ENCODE measurements at regions not wholly inside any gene's neighbourhood (a gene's known extent, or its start where the extent isn't known, plus 50 kb on each side); places are given as distances from the start of the nearest gene placed in this dataset.
"Not testable (repeated sequence)": the region's sequence is repeated elsewhere in the genome, so short reads cannot be mapped to it uniquely, and the experiment has no call there.

- DNase-seq = no peak
Observed at GRCh38 chrX:1140236-1140681, 72.2 kb downstream of the CRLF2 start.

- no peak for DNase-seq
Observed at GRCh38 chrX:1139185-1139500, 73.3 kb downstream of the CRLF2 start.

DNA sequence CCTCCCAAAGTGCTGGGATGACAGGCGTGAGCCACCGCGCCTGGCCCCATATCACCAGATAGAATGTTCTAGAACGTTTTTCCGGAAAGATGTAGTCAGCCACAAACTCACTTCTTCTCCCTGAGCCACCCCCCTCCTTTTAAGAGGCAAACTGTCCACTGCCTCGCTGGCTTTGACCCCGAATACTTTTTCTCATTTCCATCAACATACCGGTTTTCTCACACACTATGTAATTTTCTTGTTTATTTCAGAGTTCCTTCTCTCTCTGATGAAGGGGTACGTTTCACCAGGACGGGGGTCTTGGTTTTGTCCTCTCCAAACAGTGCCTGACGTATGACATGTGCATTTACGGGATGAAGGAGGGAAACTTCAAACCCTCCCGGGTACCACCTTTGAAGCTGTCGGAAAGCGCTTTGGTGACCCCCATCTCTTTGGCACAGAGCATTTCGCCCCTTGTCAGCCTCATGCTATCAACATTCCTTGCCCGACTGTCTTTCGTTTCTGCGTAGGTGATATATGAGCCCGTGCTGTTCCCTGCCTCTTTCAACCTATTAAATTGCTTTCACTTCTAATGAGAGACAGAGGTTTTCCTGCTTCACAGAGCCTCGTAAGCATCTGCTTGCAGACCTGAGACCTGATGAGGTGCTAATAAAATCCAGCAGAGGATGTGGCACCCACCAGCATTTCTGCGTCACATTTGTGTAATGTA lies 73.8 kb downstream of the CRLF2 start:
- DNase-seq = no peak

DNA sequence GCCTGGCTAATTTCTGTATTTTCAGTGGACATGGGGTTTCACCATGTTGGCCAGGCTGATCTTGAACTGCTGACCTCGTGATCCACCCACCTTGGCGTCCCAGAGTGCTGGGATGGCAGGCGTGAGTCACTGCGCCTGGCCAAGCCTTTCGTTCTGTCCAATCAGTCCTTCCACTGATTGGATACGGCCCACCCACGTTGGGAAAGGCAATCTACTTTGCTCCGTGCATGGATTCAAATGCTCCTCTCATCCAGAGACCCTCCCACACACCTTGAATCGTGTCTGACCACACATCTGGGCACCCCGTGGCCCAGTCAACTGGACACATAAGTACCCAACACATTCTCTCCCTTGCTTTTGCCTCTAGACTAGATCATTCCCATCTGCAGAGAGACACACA lies 74.9 kb downstream of the CRLF2 start:
- DNase-seq = no peak

GRCh38 chrX:1136582-1136981 lies 75.9 kb downstream of the CRLF2 start:
- DNase-seq = not testable (repeated sequence)

DNA sequence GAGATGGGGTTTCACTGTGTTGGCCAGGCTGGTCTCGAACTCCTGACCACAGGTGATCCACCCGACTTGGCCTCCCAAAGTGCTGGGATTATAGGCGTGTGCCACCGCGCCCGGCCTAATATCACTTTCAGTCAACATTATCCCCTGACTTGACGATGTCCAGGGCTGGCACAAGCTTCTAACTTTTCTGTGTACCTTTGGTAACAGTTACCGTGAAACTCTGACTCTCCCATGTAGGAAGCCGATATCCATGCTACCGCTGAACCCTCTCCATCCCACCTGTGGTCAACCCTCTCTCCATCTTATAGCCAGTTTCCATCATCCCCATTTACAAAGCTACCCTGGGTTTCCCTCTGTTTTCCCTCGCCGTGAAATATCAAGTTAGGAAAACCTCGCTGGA lies 77.5 kb downstream of the CRLF2 start:
- DNase-seq = no peak

DNA sequence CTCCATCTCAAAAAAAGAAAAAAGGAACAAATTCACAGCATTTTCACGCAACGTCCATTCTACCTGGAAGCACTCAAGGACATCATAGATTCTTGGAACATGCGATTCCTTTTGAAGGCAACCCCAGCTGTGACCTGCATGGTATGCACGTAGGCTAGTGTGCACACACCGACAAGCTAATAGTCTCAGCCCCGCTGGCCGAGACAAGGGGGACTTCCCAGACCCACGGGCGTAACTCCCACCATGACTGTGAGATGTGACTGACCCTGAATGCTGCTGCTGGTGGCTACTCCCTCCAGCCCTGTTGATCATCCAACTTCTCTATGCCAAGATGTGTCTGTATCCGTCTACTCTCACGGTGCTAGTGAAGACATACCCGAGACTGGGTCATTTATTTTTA lies 78.3 kb downstream of the CRLF2 start:
- no peak for DNase-seq

GRCh38 chrX:1126738-1127137 lies 85.7 kb downstream of the CRLF2 start:
- no peak for DNase-seq

DNA sequence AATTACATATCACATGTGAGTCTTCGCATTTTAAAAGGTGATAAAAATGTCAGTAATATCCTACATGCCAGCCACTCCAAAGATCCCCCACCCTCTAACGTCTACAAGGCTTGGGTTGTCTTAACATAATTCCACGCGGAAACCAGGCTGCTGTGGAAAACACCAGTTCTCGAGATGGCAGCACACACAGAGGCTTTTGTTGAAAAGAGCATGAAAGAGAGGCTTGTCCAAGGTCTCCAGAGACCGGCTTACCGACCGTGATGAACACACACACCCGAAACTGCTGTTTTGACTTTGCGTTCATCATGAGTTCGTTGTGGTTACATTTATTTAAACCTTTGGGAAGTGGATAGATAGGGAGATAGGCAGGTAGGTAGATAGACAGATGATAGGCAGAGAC lies 87.9 kb downstream of the CRLF2 start:
- no peak for DNase-seq

DNA sequence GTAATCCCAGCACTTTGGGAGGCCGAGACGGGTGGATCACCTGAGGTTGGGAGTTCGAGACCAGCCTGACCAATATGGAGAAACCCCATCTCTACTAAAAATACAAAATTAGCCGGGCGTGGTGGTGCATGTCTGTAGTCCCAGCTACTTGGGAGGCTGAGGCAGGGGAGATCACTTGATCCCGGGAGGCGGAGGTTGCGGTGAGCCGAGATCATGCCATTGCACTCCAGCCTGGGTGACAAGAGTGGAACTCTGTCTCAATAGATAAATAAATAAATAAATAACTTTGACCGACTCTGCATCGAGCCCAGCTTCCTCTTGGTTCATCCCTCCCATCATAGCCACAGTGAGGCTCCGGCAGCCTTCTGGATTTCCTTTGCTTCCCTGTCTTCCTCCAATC lies 89.6 kb downstream of the CRLF2 start:
- DNase-seq = not testable (repeated sequence)

GRCh38 chrX:1119275-1119674 lies 93.2 kb downstream of the CRLF2 start:
- DNase-seq = no peak

GRCh38 chrX:1118572-1119199 lies 93.8 kb downstream of the CRLF2 start:
- no peak for DNase-seq

GRCh38 chrX:1115411-1115810 lies 97.0 kb downstream of the CRLF2 start:
- not testable (repeated sequence) for DNase-seq

GRCh38 chrX:1112321-1112720 lies 100.1 kb downstream of the CRLF2 start:
- no peak for DNase-seq

GRCh38 chrX:1111601-1112300 lies 100.7 kb downstream of the CRLF2 start:
- DNase-seq = no peak

DNA sequence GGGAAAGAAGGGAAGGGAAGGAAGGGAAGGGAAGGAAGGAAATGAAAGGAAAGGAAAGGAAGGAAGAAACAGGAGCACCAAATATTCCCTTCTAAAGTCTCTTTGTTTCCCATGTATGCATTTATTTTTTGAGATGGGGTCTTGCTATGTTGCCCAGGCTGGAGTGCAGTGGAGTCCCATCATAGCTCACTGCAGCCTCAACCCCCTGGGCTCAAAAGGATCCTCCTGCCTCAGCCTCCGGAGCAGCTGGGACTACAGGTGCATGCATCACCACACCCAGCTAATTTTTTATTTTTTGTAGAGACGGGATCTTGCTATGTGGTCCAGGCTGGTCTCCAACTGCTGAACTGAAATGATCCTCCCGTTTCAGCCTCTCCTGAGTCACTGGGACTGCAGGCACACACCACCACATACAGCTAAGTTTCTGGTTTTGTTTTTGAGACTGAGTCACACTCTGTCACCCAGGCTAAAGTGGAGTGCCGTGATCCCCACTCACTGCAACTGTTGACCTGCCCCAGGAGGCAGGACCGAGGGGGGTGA lies 102.8 kb downstream of the CRLF2 start:
- no peak for DNase-seq

- DNase-seq = no peak
Observed at GRCh38 chrX:1108501-1109445, 103.7 kb downstream of the CRLF2 start.

- no peak for DNase-seq
Observed at GRCh38 chrX:1106478-1107210, 105.8 kb downstream of the CRLF2 start.

DNA sequence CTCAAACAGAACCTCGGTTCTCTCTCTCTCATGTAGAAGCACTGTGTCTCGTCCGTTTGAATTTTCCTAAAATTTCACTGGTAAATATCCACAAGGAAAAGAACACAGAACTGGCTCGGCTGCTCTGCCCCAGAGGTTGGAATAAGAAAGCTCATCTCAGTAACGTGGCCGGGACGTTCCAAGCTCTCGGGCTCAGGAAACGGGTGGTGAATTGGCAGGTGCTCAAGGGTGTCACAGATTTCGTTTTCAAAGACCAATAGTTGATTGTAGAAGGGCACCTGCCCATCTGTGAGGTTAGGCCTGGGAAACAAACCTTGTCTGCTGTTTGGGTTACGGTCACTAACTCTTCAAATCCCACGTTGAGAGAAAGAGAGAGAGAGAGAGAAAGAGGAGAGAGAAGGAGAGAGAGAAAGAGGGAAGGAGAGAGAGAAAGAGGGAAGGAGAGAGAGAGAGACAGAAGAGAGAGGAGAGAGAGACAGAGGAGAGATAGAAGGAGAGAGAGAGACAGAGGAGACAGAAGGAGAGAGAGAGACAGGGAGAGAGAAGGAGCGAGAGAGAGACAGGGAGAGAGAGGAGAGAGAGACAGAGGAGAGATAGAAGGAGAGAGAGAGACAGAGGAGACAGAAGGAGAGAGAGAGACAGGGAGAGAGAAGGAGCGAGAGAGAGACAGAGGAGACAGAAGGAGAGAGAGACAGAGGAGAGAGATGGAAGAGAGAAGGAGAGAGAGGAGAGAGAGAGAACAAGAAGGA lies 106.6 kb downstream of the CRLF2 start:
- no peak for DNase-seq

DNA sequence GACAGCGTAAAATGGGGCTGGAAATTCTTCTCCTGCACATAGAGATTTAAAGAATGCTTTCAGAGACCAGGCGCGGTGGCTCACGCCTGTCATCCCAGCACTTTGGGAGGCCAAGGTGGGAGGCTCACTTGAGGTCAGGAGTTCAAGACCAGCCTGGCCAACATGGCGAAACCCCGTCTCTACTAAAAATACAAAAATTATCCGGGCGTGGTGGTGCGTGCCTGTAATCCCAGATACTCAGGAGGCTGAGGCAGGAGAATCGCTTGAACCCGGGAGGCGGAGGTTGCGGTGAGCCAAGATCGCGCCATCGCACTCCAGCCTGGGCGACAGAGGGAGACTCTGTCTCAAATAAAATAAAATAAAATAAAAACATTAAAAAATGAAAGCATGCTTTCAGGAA lies 107.4 kb downstream of the CRLF2 start:
- not testable (repeated sequence) for DNase-seq

GRCh38 chrX:1103360-1103759 lies 109.1 kb downstream of the CRLF2 start:
- no peak for DNase-seq

Data from MV-4-11 (cell line).